Loucy (cell line): ENCODE measurements at regions not wholly inside any gene's neighbourhood (a gene's known extent, or its start where the extent isn't known, plus 50 kb on each side); places are given as distances from the start of the nearest gene placed in this dataset.

Experiments
- H2AFZ ChIP-seq: fragments of 200-600 bp; sonication (generic); 2 replicates; pipeline ENCODE4 v1.6.0; 2016; ENCODE audit warnings: antibody characterized with exemption, mild to moderate bottlenecking, low read length, moderate library complexity
- H3F3A ChIP-seq: fragments of 200-600 bp; 2 replicates; pipeline ENCODE4 v1.6.0; 2016; ENCODE audit warnings: antibody characterized with exemption, low read depth, mild to moderate bottlenecking
- H3K27me3 ChIP-seq: fragments of 200-600 bp; sonication (generic); 2 replicates; pipeline ENCODE4 v1.6.1; 2014; ENCODE audit warnings: low read length, mild to moderate bottlenecking; ENCODE audit not compliant: insufficient read depth, poor library complexity, severe bottlenecking
- H3K36me3 ChIP-seq: fragments of 200-600 bp; sonication (generic); 2 replicates; pipeline ENCODE4 v1.6.1; 2016; ENCODE audit warnings: low read length; ENCODE audit not compliant: insufficient read depth
- H3K4me1 ChIP-seq: fragments of 200-600 bp; sonication (generic); 2 replicates; pipeline ENCODE4 v1.5.1; 2014; ENCODE audit warnings: low read length, mild to moderate bottlenecking; ENCODE audit not compliant: insufficient read depth, poor library complexity, severe bottlenecking
- H3K4me2 ChIP-seq: fragments of 200-600 bp; sonication (generic); 2 replicates; pipeline ENCODE4 v1.6.0; 2014; ENCODE audit warnings: antibody characterized with exemption, low read length, low read depth, mild to moderate bottlenecking; ENCODE audit not compliant: poor library complexity, severe bottlenecking
- H3K4me3 ChIP-seq: fragments of 200-600 bp; sonication (generic); 2 replicates; pipeline ENCODE4 v1.5.1; 2014; ENCODE audit warnings: low read length, mild to moderate bottlenecking, mixed read lengths; ENCODE audit not compliant: poor library complexity, severe bottlenecking
- H3K79me2 ChIP-seq: fragments of 200-600 bp; sonication (generic); 2 replicates; pipeline ENCODE4 v1.6.1; 2014; ENCODE audit warnings: low read length; ENCODE audit not compliant: insufficient read depth
- H3K9ac ChIP-seq: fragments of 200-600 bp; sonication (generic); 2 replicates; pipeline ENCODE4 v1.6.0; 2014; ENCODE audit warnings: mild to moderate bottlenecking, low read depth, low read length, moderate library complexity; ENCODE audit not compliant: poor library complexity, severe bottlenecking
- H3K9me2 ChIP-seq: fragments of 200-600 bp; sonication (generic); replicated peaks from 2 replicates; pipeline ENCODE4 v1.6.1; 2016; ENCODE audit warnings: low read depth, low read length, mixed read lengths
- H3K9me3 ChIP-seq: fragments of 200-600 bp; sonication (generic); 2 replicates; pipeline ENCODE4 v1.6.1; 2014; ENCODE audit warnings: mild to moderate bottlenecking, antibody characterized with exemption, low read length, low read depth; ENCODE audit not compliant: insufficient read depth
- H4K20me1 ChIP-seq: fragments of 200-600 bp; sonication (generic); 2 replicates; pipeline ENCODE4 v1.6.0; 2014; ENCODE audit warnings: antibody characterized with exemption, low read length, mild to moderate bottlenecking; ENCODE audit not compliant: insufficient read depth, poor library complexity, severe bottlenecking
- EZH2phosphoT487 ChIP-seq: fragments of 200-600 bp; IDR thresholded peaks from 2 replicates; pipeline ENCODE4 v1.6.1; 2018; ENCODE audit warnings: antibody characterized with exemption, mild to moderate bottlenecking, moderate library complexity, borderline replicate concordance
- TF ChIP-seq, protein P1 (sequence below): fragments of 200-600 bp; sonication (generic); conservative IDR thresholded peaks from 2 replicates; pipeline ENCODE4 v1.5.1; 2014; ENCODE audit warnings: mild to moderate bottlenecking, antibody characterized with exemption, low read length

DNA sequence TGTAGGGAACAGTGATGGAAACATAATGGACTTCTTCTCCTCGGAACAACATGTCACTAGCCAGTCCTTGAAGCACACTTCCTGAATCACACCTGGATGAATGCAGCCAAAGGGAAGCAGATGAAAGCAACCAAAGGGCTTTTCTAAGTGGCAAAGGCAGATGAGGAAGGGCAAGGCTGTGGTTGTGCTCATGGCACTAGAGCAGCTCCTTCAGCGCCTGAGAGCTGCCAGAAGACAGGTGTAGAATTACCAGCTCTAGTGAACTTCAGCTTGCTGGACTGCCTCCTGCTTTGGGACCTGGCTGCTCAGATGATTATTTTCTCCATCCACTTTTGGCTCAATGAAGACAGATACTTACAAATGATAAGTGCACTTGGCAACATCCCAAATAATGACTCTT is 1372.1 kb upstream of the SEL1L start:
- Histone ChIP-seq H3F3A (no peaks in the 10 kb centered on the region), H3K9me3 (no peaks in the 10 kb centered on the region), H3K9ac (no peak overlapping the region), H3K4me2 (no peak overlapping the region), H3K36me3 (no peaks in the 10 kb centered on the region), H3K9me2 (no peaks in the 10 kb centered on the region), H3K79me2 (no peaks in the 10 kb centered on the region), H4K20me1 (no peaks in the 10 kb centered on the region), H2AFZ (no peak overlapping the region), H3K4me1 (no peaks in the 10 kb centered on the region), H3K4me3 (no peak overlapping the region), H3K27me3 (no peaks in the 10 kb centered on the region)
- no peak for TF ChIP-seq EZH2phosphoT487
- TF ChIP-seq, protein P1, sequence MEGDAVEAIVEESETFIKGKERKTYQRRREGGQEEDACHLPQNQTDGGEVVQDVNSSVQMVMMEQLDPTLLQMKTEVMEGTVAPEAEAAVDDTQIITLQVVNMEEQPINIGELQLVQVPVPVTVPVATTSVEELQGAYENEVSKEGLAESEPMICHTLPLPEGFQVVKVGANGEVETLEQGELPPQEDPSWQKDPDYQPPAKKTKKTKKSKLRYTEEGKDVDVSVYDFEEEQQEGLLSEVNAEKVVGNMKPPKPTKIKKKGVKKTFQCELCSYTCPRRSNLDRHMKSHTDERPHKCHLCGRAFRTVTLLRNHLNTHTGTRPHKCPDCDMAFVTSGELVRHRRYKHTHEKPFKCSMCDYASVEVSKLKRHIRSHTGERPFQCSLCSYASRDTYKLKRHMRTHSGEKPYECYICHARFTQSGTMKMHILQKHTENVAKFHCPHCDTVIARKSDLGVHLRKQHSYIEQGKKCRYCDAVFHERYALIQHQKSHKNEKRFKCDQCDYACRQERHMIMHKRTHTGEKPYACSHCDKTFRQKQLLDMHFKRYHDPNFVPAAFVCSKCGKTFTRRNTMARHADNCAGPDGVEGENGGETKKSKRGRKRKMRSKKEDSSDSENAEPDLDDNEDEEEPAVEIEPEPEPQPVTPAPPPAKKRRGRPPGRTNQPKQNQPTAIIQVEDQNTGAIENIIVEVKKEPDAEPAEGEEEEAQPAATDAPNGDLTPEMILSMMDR = no peak

DNA sequence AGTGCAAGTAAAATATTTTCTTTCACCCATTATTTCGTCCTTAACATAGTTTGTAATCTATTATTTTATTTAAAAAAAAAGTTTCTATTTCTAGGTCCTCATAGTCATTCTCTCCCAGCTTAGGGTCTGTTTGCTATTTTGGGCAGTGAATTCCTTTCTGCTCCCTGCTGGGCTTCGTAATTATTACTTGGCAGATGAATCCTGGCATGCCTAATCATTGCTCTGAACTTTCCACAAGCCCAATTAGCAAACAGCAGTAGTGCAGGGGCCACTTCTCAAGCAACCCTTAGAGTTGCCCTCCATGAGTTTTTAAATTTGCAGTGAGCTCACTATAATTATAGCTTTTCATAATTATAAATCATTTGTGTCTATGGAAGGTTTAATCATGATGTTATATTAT is 1378.3 kb upstream of the SEL1L start:
- H4K20me1 ChIP-seq = no peaks in the 10 kb centered on the region
- no peaks in the 10 kb centered on the region for H3F3A ChIP-seq
- H2AFZ ChIP-seq = no peak overlapping the region
- H3K9me2 ChIP-seq = no peaks in the 10 kb centered on the region
- no peaks in the 10 kb centered on the region for H3K79me2 ChIP-seq
- no peak overlapping the region for H3K4me2 ChIP-seq
- no peak overlapping the region for H3K4me3 ChIP-seq
- TF ChIP-seq, protein P1 = no peak
- no peak for TF ChIP-seq EZH2phosphoT487
- no peaks in the 10 kb centered on the region for H3K27me3 ChIP-seq
- no peaks in the 10 kb centered on the region for H3K9me3 ChIP-seq
- no peaks in the 10 kb centered on the region for H3K36me3 ChIP-seq
- H3K9ac ChIP-seq = no peak overlapping the region
- H3K4me1 ChIP-seq = no peaks in the 10 kb centered on the region

DNA sequence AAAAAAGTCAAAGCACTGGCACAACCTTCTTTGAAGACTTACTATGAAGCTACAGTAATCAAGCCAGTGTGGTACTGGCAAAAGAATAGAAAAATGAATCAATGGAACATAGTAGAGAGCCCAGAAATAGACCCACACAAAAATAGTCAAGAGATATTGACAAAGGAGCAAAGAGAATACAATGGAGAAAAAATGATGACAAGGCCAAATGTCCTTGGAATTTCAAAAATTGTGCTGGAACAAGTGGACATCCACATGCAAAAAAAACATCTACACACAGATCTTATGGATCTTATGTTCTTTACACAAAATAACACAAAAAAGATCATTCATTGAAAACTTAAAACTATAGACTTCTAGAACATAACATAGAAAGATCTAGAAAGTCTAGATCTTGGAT is 1379.7 kb upstream of the SEL1L start:
- Histone ChIP-seq H3K36me3 (no peaks in the 10 kb centered on the region), H3K9ac (no peak overlapping the region), H3K9me2 (no peaks in the 10 kb centered on the region), H3K4me1 (no peaks in the 10 kb centered on the region), H3K9me3 (no peaks in the 10 kb centered on the region), H3K27me3 (no peaks in the 10 kb centered on the region), H3K4me2 (no peak overlapping the region), H3F3A (no peaks in the 10 kb centered on the region), H3K79me2 (no peaks in the 10 kb centered on the region), H4K20me1 (no peaks in the 10 kb centered on the region), H2AFZ (no peak overlapping the region), H3K4me3 (no peak overlapping the region)
- TF ChIP-seq, protein P1 = no peak
- no peak for TF ChIP-seq EZH2phosphoT487
